ENCODE measurements at regions not wholly inside any gene's neighbourhood (a gene's known extent, or its start where the extent isn't known, plus 50 kb on each side); places are given as distances from the start of the nearest gene placed in this dataset.

DNA sequence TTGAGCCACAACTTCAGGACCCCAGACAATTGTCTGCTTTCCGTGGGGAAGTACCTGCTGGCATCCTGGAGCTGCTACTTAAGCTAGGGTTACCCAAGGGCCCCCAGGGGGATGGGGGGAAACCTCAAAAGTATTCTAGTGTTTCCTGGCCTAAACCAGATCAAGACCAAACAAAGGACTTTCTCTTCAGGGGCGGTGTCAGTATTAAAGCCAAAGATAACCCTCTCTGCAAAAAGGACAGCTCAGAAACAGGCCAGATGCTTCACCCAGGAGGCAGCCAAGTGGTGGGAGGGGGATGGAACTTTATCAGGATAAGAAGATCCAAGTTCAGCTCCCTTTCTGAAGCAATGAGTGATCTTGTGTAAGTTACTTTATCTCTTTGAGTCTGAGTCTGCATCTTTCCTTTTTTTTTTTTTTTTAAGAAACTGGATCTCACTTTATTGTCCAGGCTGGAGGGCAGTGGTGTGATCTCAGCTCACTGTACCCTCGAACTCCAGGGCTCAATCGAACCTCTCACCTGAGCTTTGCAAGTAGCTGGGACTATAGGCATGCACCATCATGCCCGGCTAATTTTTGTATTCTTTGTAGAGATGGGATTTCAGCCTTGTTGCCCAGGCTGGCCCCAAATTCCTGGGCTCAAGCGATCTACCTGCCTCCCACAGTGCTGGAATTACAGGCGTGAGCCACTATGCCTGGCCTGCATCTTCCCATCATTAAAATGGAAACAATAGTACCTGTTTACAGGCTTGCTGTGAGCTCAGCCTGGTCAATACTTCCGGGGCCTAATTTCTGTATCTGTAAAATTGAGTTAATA is 151.8 kb upstream of the PTPRM start:
- Histone ChIP-seq H4K20me1 (ENCODE audit: insufficient read depth) (no peaks in the 10 kb centered on the region), H3K4me1 (ENCODE audit: low read depth, poor library complexity, severe bottlenecking) (no peaks in the 10 kb centered on the region), H3K9ac (no peak overlapping the region), H3K27ac (no peak overlapping the region), H3K27me3 (ENCODE audit: insufficient read depth, low read depth) (no peaks in the 10 kb centered on the region), H3K79me2 (ENCODE audit: insufficient read depth, low read depth) (no peaks in the 10 kb centered on the region), H3K4me2 (no peak overlapping the region), H3K4me3 (IDR thresholded peaks at IDR 0.05; ENCODE audit: insufficient read depth, low read depth, low read length) (no peak overlapping the region), H2AFZ (ENCODE audit: low read depth) (no peak overlapping the region), H3K36me3 (ENCODE audit: insufficient read depth) (no peaks in the 10 kb centered on the region)
- TF ChIP-seq, protein P1, sequence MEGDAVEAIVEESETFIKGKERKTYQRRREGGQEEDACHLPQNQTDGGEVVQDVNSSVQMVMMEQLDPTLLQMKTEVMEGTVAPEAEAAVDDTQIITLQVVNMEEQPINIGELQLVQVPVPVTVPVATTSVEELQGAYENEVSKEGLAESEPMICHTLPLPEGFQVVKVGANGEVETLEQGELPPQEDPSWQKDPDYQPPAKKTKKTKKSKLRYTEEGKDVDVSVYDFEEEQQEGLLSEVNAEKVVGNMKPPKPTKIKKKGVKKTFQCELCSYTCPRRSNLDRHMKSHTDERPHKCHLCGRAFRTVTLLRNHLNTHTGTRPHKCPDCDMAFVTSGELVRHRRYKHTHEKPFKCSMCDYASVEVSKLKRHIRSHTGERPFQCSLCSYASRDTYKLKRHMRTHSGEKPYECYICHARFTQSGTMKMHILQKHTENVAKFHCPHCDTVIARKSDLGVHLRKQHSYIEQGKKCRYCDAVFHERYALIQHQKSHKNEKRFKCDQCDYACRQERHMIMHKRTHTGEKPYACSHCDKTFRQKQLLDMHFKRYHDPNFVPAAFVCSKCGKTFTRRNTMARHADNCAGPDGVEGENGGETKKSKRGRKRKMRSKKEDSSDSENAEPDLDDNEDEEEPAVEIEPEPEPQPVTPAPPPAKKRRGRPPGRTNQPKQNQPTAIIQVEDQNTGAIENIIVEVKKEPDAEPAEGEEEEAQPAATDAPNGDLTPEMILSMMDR (conservative IDR thresholded peaks at IDR 0.05; ENCODE audit: low read depth, low read length), result no peak

DNA sequence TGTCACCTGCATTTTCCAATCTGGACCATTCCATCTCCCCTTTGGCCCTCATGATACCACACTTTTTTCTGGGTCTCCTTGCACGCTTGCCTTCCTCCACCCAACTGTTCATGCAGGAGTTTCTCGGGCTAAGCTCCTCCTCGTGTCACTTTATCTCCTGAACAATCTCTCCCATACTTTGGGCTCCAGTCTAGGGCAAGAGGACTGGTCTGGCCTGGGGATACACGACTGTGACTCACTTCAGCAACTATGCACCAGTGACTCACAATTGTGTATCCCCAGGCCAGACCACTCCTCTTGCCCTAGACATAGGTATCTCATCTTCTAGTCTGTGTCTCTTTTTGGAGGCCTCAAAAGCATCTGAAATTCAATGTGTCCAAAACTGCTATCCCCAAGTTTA is 149.4 kb upstream of the PTPRM start:
- H3K4me2 ChIP-seq, result no peak overlapping the region
- no peaks in the 10 kb centered on the region for H3K36me3 ChIP-seq (ENCODE audit: insufficient read depth)
- no peak overlapping the region for H2AFZ ChIP-seq (ENCODE audit: low read depth)

DNA sequence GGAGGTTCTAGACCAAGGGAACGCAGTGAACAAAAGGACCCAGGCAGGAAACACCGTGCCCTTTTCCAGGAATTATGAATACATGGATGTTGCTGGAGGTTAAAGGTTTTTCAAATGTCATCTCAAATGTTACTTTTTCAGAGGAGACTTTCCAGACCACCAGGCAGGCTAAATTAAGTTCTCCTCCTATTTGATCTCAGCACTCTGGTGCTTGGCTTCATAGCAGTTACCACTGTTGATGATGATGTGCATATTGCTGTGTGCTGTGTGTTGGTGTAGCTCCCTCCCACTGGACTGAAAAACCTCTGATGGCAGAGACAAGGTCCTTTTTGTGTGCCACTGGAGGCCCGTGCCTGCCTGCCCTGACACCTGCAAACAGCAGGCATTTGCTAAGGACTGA is 137.3 kb upstream of the PTPRM start:
- Histone ChIP-seq H3K4me1 (ENCODE audit: low read depth, poor library complexity, severe bottlenecking) (no peaks in the 10 kb centered on the region), H3K27me3 (ENCODE audit: insufficient read depth, low read depth) (no peaks in the 10 kb centered on the region), H3K4me3 (IDR thresholded peaks at IDR 0.05; ENCODE audit: insufficient read depth, low read depth, low read length) (no peak overlapping the region), H4K20me1 (ENCODE audit: insufficient read depth) (no peaks in the 10 kb centered on the region), H3K9ac (no peak overlapping the region), H3K27ac (no peak overlapping the region), H2AFZ (ENCODE audit: low read depth) (no peak overlapping the region), H3K36me3 (ENCODE audit: insufficient read depth) (no peaks in the 10 kb centered on the region), H3K4me2 (no peak overlapping the region), H3K79me2 (ENCODE audit: insufficient read depth, low read depth) (no peaks in the 10 kb centered on the region)
- TF ChIP-seq, protein P1 (conservative IDR thresholded peaks at IDR 0.05; ENCODE audit: low read depth, low read length), result no peak

More for the DNA sequence above, 149.4 kb upstream of the PTPRM start:
- H4K20me1 ChIP-seq (ENCODE audit: insufficient read depth), result no peaks in the 10 kb centered on the region
- no peaks in the 10 kb centered on the region for H3K4me1 ChIP-seq (ENCODE audit: low read depth, poor library complexity, severe bottlenecking)
- H3K27me3 ChIP-seq (ENCODE audit: insufficient read depth, low read depth), result no peaks in the 10 kb centered on the region
- no peak overlapping the region for H3K9ac ChIP-seq
- TF ChIP-seq, protein P1 (conservative IDR thresholded peaks at IDR 0.05; ENCODE audit: low read depth, low read length), result no peak
- no peak overlapping the region for H3K4me3 ChIP-seq (IDR thresholded peaks at IDR 0.05; ENCODE audit: insufficient read depth, low read depth, low read length)
- no peaks in the 10 kb centered on the region for H3K79me2 ChIP-seq (ENCODE audit: insufficient read depth, low read depth)
- H3K27ac ChIP-seq, result no peak overlapping the region

DNA sequence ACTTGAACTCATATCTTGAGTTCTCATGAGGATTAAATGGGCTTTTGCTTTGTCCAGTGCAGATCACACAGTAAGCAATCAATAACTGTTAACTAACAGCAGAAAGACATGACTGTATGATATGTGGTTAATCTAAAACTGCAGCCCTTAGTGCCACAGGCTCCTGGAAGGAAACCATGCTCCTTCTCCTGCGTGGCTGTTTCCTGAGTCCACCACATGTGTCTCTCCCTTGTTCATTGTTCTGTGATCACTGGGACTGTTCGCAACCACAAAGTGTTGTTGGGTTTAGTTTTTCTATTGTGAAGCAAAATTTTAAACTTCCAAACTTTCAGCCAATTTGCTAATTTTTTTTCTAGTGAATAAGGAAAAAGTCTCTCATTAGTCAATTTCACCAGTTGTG is 130.9 kb upstream of the PTPRM start:
- no peak overlapping the region for H3K9ac ChIP-seq
- H3K27ac ChIP-seq, result no peak overlapping the region
- H3K27me3 ChIP-seq (ENCODE audit: insufficient read depth, low read depth), result no peaks in the 10 kb centered on the region
- H3K79me2 ChIP-seq (ENCODE audit: insufficient read depth, low read depth), result no peaks in the 10 kb centered on the region
- no peaks in the 10 kb centered on the region for H3K36me3 ChIP-seq (ENCODE audit: insufficient read depth)
- H3K4me2 ChIP-seq, result no peak overlapping the region
- no peak overlapping the region for H3K4me3 ChIP-seq (IDR thresholded peaks at IDR 0.05; ENCODE audit: insufficient read depth, low read depth, low read length)
- no peaks in the 10 kb centered on the region for H4K20me1 ChIP-seq (ENCODE audit: insufficient read depth)
- no peaks in the 10 kb centered on the region for H3K4me1 ChIP-seq (ENCODE audit: low read depth, poor library complexity, severe bottlenecking)
- TF ChIP-seq, protein P1 (conservative IDR thresholded peaks at IDR 0.05; ENCODE audit: low read depth, low read length), result no peak
- H2AFZ ChIP-seq (ENCODE audit: low read depth), result no peak overlapping the region

Data from KMS-11 (cell line).